ENCODE measurements at regions not wholly inside any gene's neighbourhood (a gene's known extent, or its start where the extent isn't known, plus 50 kb on each side); places are given as distances from the start of the nearest gene placed in this dataset.

DNA sequence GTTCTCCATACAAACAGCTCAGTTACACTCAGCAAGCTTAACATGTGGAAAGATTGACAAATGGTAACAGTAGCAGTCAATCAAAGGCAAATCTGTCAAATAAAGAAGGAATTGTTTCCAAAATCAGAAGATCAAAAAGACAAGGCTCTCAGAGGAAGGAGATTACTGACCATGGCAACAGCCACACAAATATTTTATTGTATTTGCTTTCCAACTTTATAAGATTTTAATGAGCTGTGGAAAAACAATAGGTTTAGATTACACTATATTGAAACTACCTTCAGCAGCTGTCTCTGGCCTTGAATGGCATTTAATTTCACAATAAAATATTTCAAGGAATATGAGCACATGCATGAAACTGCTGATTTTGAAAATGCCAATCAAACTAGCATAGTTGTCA, 1143.9 kb upstream of the GJE1 start:
- TF ChIP-seq, protein P1, sequence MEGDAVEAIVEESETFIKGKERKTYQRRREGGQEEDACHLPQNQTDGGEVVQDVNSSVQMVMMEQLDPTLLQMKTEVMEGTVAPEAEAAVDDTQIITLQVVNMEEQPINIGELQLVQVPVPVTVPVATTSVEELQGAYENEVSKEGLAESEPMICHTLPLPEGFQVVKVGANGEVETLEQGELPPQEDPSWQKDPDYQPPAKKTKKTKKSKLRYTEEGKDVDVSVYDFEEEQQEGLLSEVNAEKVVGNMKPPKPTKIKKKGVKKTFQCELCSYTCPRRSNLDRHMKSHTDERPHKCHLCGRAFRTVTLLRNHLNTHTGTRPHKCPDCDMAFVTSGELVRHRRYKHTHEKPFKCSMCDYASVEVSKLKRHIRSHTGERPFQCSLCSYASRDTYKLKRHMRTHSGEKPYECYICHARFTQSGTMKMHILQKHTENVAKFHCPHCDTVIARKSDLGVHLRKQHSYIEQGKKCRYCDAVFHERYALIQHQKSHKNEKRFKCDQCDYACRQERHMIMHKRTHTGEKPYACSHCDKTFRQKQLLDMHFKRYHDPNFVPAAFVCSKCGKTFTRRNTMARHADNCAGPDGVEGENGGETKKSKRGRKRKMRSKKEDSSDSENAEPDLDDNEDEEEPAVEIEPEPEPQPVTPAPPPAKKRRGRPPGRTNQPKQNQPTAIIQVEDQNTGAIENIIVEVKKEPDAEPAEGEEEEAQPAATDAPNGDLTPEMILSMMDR (conservative IDR thresholded peaks at IDR 0.05 in 1 of 2, IDR thresholded peaks at IDR 0.05 in 1 of 2; ENCODE audit: extremely low read depth in 1 of 2, insufficient read depth in 1 of 2, low read depth in 1 of 2, low read length in 2 of 2) = no peak
- no peak for TF ChIP-seq EZH2 (IDR thresholded peaks at IDR 0.05; ENCODE audit: borderline replicate concordance, low read length)

Data from mammary epithelial cell (primary cell).